ENCODE measurements at regions not wholly inside any gene's neighbourhood (a gene's known extent, or its start where the extent isn't known, plus 50 kb on each side); places are given as distances from the start of the nearest gene placed in this dataset.

DNA sequence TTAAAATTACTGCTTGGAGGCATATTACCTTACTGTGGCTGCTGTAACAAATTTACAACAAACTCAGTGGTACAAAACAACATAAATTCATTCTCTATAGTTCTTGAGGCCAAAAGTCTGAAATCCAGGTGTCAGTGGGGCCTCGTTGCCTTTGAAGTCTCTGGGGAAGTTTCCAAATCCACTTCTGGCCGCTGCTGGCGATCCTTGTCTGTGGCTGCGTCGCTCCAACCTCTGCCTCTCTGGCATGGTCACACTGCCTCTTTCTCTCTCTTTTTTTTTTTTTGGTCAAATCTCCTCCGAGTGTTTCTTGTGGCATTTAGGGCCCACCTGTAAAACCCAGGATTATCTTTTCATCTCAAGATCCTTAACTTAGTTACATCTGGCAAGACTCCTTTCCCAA lies 182.8 kb downstream of the ST6GAL2 start:
- DNase-seq (ENCODE audit: low read depth, low spot score) (no peak), ATAC-seq (no peak)
- Histone ChIP-seq H3K4me2 (ENCODE audit: low read length) (no peak overlapping the region), H3K27ac (ENCODE audit: low read depth, low read length) (no peak overlapping the region), H3K4me1 (ENCODE audit: control insufficient read depth in 1 of 2, insufficient read depth in 2 of 2, low read length in 2 of 2) (no peaks in the 10 kb centered on the region), H3K4me3 (replicated peaks in 1 of 2; ENCODE audit: low read depth in 1 of 2, low read length in 2 of 2) (no peak overlapping the region), H3K79me2 (ENCODE audit: insufficient read depth, low read length) (no peaks in the 10 kb centered on the region), H3K9ac (ENCODE audit: low read length) (no peak overlapping the region), H3K27me3 (ENCODE audit: insufficient read depth, low read length) (no peaks in the 10 kb centered on the region), H3K9me2 (ENCODE audit: insufficient read depth) (no peaks in the 10 kb centered on the region), H2AFZ (ENCODE audit: low read depth, low read length, poor library complexity, severe bottlenecking) (no peak overlapping the region), H4K20me1 (ENCODE audit: insufficient read depth) (no peaks in the 10 kb centered on the region), H3K9me3 (ENCODE audit: control insufficient read depth in 1 of 2, insufficient read depth in 1 of 2, low read depth in 1 of 2, low read length in 2 of 2) (no peaks in the 10 kb centered on the region), H3K36me3 (ENCODE audit: control insufficient read depth in 1 of 2, insufficient read depth in 2 of 2, low read length in 2 of 2) (no peaks in the 10 kb centered on the region)
- BruUV-seq (replicated peaks), result no TSS peak
- TF ChIP-seq JUND (IDR thresholded peaks at IDR 0.05), result no peak
- TF ChIP-seq FOSL1 (IDR thresholded peaks at IDR 0.05; ENCODE audit: low read depth), result no peak
- no peak for TF ChIP-seq ZBTB33 (IDR thresholded peaks at IDR 0.05; ENCODE audit: extremely low read depth, insufficient replicate concordance, low read length)
- TF ChIP-seq MAX (IDR thresholded peaks at IDR 0.05), result no peak
- TF ChIP-seq REST (IDR thresholded peaks at IDR 0.05; ENCODE audit: low read depth), result no peak
- TF ChIP-seq ATF3 (IDR thresholded peaks at IDR 0.05), result no peak
- TF ChIP-seq ZFX (IDR thresholded peaks at IDR 0.05), result no peak
- no peak for TF ChIP-seq TCF7L2 (IDR thresholded peaks at IDR 0.05; ENCODE audit: borderline replicate concordance, extremely low read depth, insufficient read depth, insufficient read length)
- TF ChIP-seq CBX3 (IDR thresholded peaks at IDR 0.05; ENCODE audit: low read depth), result no peak
- no peak for TF ChIP-seq CEBPB (IDR thresholded peaks at IDR 0.05; ENCODE audit: low read depth)
- no peak for TF ChIP-seq ZNF274 (IDR thresholded peaks at IDR 0.05; ENCODE audit: low read depth, low read length)
- TF ChIP-seq EZH2phosphoT487 (IDR thresholded peaks at IDR 0.05; ENCODE audit: borderline replicate concordance), result no peak
- ChIA-PET CTCF (no interaction called here), POLR2A (no interaction called here), RAD21 (ENCODE audit: low non-redundant PET in 1 of 2, low total read pairs in 2 of 2, uncharacterized antibody in 2 of 2, unreplicated experiment in 2 of 2) (no interaction called here)
- intact Hi-C loops (cut with micrococcal nuclease), result no loop called here

All from HCT116 (cell line).